ENCODE measurements at regions not wholly inside any gene's neighbourhood (a gene's known extent, or its start where the extent isn't known, plus 50 kb on each side); places are given as distances from the start of the nearest gene placed in this dataset.

- no peak for DNase-seq
Observed at GRCh38 chr3:157700405-157700804, 197.2 kb upstream of the VEPH1 start.

- DNase-seq = no peak
Observed at GRCh38 chr3:157695586-157695985, 192.4 kb upstream of the VEPH1 start.

GRCh38 chr3:157695103-157695502 lies 191.9 kb upstream of the VEPH1 start:
- no peak for DNase-seq

GRCh38 chr3:157693762-157694161 lies 190.5 kb upstream of the VEPH1 start:
- no peak for DNase-seq

GRCh38 chr3:157692468-157692867 lies 189.3 kb upstream of the VEPH1 start:
- DNase-seq = no peak

GRCh38 chr3:157683668-157684067 lies 180.5 kb upstream of the VEPH1 start:
- DNase-seq = no peak

GRCh38 chr3:157672061-157672460 lies 168.8 kb upstream of the VEPH1 start:
- DNase-seq = no peak

- DNase-seq = no peak
Observed at GRCh38 chr3:157671656-157672055, 168.4 kb upstream of the VEPH1 start.

GRCh38 chr3:157669416-157669815 lies 166.2 kb upstream of the VEPH1 start:
- no peak for DNase-seq

- DNase-seq = no peak
Observed at GRCh38 chr3:157667493-157667892, 164.3 kb upstream of the VEPH1 start.

- DNase-seq = no peak
Observed at GRCh38 chr3:157662171-157662570, 159.0 kb upstream of the VEPH1 start.

- no peak for DNase-seq
Observed at GRCh38 chr3:157660847-157661246, 157.6 kb upstream of the VEPH1 start.

- no peak for DNase-seq
Observed at GRCh38 chr3:157652366-157652765, 149.2 kb upstream of the VEPH1 start.

GRCh38 chr3:157650699-157651098 lies 147.5 kb upstream of the VEPH1 start:
- no peak for DNase-seq

- no peak for DNase-seq
Observed at GRCh38 chr3:157650172-157650571, 147.0 kb upstream of the VEPH1 start.

- no peak for DNase-seq
Observed at GRCh38 chr3:157649511-157649910, 146.3 kb upstream of the VEPH1 start.

GRCh38 chr3:157647820-157648219 lies 144.6 kb upstream of the VEPH1 start:
- no peak for DNase-seq

- no peak for DNase-seq
Observed at GRCh38 chr3:157639756-157640426, 136.7 kb upstream of the VEPH1 start.

GRCh38 chr3:157637866-157638265 lies 134.7 kb upstream of the VEPH1 start:
- no peak for DNase-seq

GRCh38 chr3:157633241-157633640 lies 130.0 kb upstream of the VEPH1 start:
- no peak for DNase-seq

- no peak for DNase-seq
Observed at GRCh38 chr3:157632075-157632474, 128.9 kb upstream of the VEPH1 start.

GRCh38 chr3:157631478-157631877 lies 128.3 kb upstream of the VEPH1 start:
- no peak for DNase-seq

GRCh38 chr3:157626817-157627216 lies 123.6 kb upstream of the VEPH1 start:
- no peak for DNase-seq

- DNase-seq = no peak
Observed at GRCh38 chr3:157624801-157625200, 121.6 kb upstream of the VEPH1 start.

- DNase-seq = no peak
Observed at GRCh38 chr3:157618886-157619285, 115.7 kb upstream of the VEPH1 start.

All from CD4-positive, alpha-beta T cell treated with Interleukin-17A for 4 hours (primary cell).